Activated naive CD4-positive, alpha-beta T cell treated with anti-CD3 and anti-CD28 coated beads, Interleukin-2, amount 10 ng/mL, durations not matched to agents 7 days and 5 days (primary cell): ENCODE measurements at regions not wholly inside any gene's neighbourhood (a gene's known extent, or its start where the extent isn't known, plus 50 kb on each side); places are given as distances from the start of the nearest gene placed in this dataset.
"Not testable (repeated sequence)": the region's sequence is repeated elsewhere in the genome, so short reads cannot be mapped to it uniquely, and the experiment has no call there.

ENCODE experiments used
- CTCF ChIA-PET: fragments of 350-600 bp; sonication (Branson Sonifier 250); formaldehyde crosslinking; loops from one replicate; lab custom pipeline; 2021; ENCODE audit warnings: antibody characterized with exemption; lab: Charles Lee
- DNase-seq: peaks from one replicate; pipeline ENCODE4 v3.0.0-alpha.2; 2020
- H3K27ac Mint-ChIP-seq: one replicate; pipeline ENCODE4 v1.8.0; 2021; ENCODE audit warnings: mild to moderate bottlenecking, moderate library complexity, mixed read lengths
- H3K27me3 Mint-ChIP-seq: one replicate; pipeline ENCODE4 v1.8.0; 2021; ENCODE audit warnings: mild to moderate bottlenecking, mixed read lengths
- H3K36me3 Mint-ChIP-seq: one replicate; pipeline ENCODE4 v1.8.0; 2021; ENCODE audit warnings: mixed read lengths
- H3K4me1 Mint-ChIP-seq: one replicate; pipeline ENCODE4 v1.8.0; 2021; ENCODE audit warnings: mixed read lengths
- H3K4me3 Mint-ChIP-seq: one replicate; pipeline ENCODE4 v1.8.0; 2021; ENCODE audit warnings: mild to moderate bottlenecking, moderate library complexity, mixed read lengths
- H3K9me3 Mint-ChIP-seq: one replicate; pipeline ENCODE4 v1.8.0; 2021; ENCODE audit warnings: mixed read lengths

DNA sequence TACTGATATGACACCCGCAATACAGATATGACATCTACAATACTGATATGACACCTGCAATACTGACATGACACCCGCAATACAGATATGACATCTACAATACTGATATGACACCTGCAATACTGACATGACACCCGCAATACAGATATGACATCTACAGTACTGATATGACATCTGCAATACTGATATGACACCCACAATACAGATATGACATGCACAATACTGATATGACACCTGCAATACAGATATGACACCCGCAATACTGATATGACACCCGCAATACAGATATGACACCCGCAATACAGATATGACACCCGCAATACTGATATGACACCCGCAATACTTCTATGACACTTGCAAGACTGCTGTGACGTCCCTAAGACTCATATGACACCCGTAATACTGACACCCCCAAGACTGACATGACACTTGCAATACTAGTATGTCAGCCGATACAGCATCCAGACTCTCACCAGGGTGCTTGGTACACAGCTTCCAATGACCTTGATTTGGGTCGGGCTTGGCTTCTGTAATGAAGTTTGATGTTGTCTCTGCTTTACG is 114.1 kb downstream of the MRPL57 start:
- H3K9me3 Mint-ChIP-seq, H3K36me3 Mint-ChIP-seq, DNase-seq, H3K4me1 Mint-ChIP-seq, H3K4me3 Mint-ChIP-seq, H3K27me3 Mint-ChIP-seq, H3K27ac Mint-ChIP-seq, CTCF ChIA-PET: not testable (repeated sequence)

DNA sequence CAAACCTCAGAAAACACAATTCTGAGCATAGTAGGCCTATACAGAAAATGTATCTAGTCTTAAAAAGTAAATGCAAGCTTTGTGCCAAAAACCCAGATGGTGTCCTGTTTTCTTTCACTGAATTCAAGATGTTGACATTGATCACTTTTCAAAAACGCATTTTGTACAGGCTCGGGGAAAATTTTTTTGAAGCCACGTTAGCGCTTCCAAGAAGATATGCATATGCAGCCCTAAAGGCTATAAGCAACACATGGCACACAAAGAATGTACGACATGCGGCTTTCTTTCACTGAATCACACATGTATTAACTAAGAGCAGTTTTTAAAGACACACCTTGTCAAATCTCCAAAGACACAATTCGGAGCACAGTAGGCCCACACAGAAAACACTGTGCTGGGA is 115.4 kb downstream of the MRPL57 start:
- CTCF ChIA-PET, result interaction anchor here (1.5 kb wide), 1 partner anchor 185 kb away, joined by 6 read pairs; no protein-coding TSS in a partner anchor
- no peak overlapping the region for H3K27ac Mint-ChIP-seq

DNA sequence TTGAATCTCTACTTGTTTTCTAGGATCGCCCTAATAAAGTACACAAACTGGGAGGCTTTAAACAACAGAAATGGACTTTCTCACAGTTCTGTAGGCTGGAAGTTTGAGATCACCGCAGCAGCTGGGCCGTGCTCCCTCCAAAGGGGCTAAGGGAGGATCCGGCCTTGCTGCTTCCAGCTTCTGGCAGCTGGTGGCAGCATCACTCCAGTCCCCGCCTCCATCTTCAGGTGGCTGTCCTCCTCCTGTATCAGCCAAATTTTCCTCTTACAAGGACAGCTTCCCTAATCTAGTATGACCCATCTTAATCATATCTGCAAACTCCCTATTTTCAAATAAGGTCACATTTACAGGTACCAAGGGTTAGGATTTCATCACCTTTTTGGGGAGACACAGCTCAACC is 120.5 kb downstream of the MRPL57 start:
- not testable (repeated sequence) for H3K9me3 Mint-ChIP-seq, H3K36me3 Mint-ChIP-seq, H3K27me3 Mint-ChIP-seq
- Mint-ChIP-seq H3K27ac (peak overlapping the region; percentile 35), H3K4me1 (peaks cover 22% of the 10 kb centered on the region), H3K4me3 (peak overlapping the region; percentile 25)
- peak; percentile 55 for DNase-seq
- CTCF ChIA-PET, result interaction anchor here (0.5 to 7.8 kb wide), 21 partner anchors 12 to 186 kb away, joined by 3 to 169 read pairs (median 4); partner anchors contain the start of genes MRPL57, SKA3 and ZDHHC20

More for the DNA sequence above, 115.4 kb downstream of the MRPL57 start:
- Mint-ChIP-seq H3K4me3 (no peak overlapping the region), H3K36me3 (no peaks in the 10 kb centered on the region), H3K4me1 (no peaks in the 10 kb centered on the region), H3K27me3 (no peaks in the 10 kb centered on the region), H3K9me3 (peaks cover 2% of the 10 kb centered on the region)
- no peak for DNase-seq

- CTCF ChIA-PET, result interaction anchor here (0.6 to 7.8 kb wide), 20 partner anchors 12 to 180 kb away, joined by 3 to 169 read pairs (median 4); partner anchors contain the start of genes MRPL57, SKA3 and ZDHHC20
- Mint-ChIP-seq H3K27ac (peak overlapping the region; percentile 70), H3K4me1 (peaks cover 22% of the 10 kb centered on the region)
Measured at GRCh38 chr13:21297447-21297846, 121.0 kb downstream of the MRPL57 start.

DNA sequence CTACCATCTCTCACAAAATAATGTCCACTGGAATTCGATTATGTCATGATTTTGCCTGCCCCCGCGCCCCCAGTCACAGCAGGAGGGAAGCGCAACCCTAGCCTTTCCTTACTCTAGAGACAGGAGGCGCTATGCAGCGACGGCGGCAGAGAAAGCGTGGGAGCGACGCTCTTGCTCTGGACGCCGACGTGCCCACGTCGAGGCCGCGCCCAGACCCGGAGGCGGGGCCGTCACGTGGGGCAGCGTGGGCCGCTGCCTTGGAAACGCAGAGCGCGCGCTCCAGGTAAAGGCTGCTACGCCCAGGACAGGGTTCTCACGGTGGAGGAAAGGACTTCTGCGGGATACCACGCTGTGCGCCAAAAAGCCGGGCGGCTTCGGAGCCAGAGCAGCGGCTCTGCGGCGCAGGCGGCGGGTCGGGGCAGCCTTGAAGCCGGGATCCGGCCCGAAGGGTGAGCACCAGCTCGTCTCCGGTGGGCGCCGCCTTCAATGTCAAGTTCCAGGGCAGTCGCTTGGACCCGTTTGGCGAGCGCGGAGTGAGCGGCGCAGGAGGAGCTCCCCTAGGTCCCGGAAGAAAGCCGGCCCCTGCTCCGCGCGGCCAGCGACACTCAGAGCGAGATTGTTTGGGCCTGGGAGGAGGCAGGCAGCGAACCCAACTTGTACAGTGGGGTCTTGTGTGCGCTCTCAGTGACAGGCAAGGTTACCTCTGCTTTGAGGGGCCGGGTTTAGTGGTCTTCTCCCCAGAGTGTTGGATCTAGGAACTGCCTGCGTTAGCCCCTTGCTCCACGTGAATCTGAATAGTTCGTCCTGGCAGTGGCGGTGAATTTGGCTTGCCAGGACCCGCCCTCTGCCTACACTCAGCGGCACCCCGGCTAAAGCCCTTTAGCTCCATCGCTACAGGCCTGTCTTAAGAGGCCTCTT is 121.7 kb downstream of the MRPL57 start:
- CTCF ChIA-PET, result interaction anchor here (0.7 to 7.8 kb wide), 15 partner anchors 11 to 179 kb away, joined by 3 to 169 read pairs (median 5); partner anchors contain the start of genes MRPL57, SKA3 and ZDHHC20
- DNase-seq, result peak; percentile 89
- Mint-ChIP-seq H3K27ac (peak overlapping the region; percentile 70), H3K27me3 (no peaks in the 10 kb centered on the region), H3K4me1 (peaks cover 22% of the 10 kb centered on the region), H3K36me3 (no peaks in the 10 kb centered on the region), H3K4me3 (peak overlapping the region; percentile 90), H3K9me3 (no peaks in the 10 kb centered on the region)

More at GRCh38 chr13:21297447-21297846, 121.0 kb downstream of the MRPL57 start:
- Mint-ChIP-seq H3K36me3 (no peaks in the 10 kb centered on the region), H3K9me3 (no peaks in the 10 kb centered on the region), H3K27me3 (no peaks in the 10 kb centered on the region), H3K4me3 (peak overlapping the region; percentile 90)
- no peak for DNase-seq

DNA sequence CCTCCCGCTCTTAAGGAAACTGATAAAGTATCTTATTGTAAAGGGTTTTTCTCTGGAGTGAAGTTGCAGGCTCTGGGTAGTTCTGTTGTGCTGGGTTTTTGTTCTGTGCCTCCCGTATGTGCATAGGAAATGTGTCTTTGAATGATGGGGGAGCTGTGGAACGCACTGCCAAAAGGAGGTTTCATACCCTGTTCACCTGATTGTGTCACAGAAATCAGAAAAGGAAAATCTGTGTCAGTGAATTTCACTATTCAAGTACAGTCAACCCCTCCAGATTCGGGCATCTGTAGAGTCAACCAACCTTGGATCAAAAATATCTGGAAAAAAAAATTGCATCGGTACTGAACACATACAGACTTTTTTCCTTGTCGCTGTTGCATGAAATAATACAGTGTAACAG is 127.8 kb downstream of the MRPL57 start:
- Mint-ChIP-seq H3K27me3 (no peaks in the 10 kb centered on the region), H3K4me1 (peaks cover 3% of the 10 kb centered on the region), H3K27ac (no peak overlapping the region), H3K9me3 (no peaks in the 10 kb centered on the region), H3K36me3 (peaks cover 4% of the 10 kb centered on the region), H3K4me3 (no peak overlapping the region)
- DNase-seq, result no peak
- CTCF ChIA-PET, result interaction anchor here (1.4 kb wide), 1 partner anchor 173 kb away, joined by 3 read pairs; no protein-coding TSS in a partner anchor

DNA sequence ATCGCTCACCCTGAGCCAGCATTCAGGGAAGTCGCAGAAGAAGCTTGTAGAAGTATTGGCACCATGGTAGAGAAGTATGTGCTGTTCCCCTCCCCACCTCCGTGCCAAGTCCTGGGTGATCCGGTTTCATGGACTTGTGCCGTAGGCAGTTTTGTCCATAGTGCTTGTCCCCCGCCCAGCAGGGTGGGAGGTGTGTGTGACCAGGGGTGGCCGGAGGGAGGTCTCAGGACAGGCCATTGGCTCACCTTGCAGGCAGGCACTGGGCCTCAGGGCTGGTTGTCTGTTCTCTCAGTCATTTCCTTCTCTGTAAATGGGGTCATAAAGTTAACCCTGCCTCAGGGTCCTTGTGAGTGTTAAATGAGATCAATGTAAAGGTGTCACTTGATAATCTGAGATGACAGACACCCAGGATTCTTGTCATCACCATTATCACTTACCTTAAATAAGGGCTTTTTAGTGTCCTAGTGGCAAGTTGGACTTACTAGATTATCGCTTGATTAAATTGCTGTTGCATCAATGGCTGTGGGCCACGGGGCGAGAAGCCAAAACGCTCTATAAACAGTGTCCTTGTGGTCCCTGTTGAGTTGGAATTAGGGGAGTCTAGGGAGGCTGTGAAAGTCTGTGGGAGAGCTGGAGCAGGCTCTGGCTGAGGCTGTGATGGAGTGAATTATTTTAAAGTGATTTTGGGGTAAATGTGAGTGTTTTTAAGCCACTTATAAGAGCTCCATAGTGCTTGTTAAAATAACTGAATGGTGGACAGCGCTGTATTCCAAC is 130.0 kb downstream of the MRPL57 start:
- H3K27me3 Mint-ChIP-seq, CTCF ChIA-PET, H3K4me1 Mint-ChIP-seq, H3K36me3 Mint-ChIP-seq, H3K4me3 Mint-ChIP-seq, DNase-seq, H3K9me3 Mint-ChIP-seq, H3K27ac Mint-ChIP-seq: not testable (repeated sequence)

DNA sequence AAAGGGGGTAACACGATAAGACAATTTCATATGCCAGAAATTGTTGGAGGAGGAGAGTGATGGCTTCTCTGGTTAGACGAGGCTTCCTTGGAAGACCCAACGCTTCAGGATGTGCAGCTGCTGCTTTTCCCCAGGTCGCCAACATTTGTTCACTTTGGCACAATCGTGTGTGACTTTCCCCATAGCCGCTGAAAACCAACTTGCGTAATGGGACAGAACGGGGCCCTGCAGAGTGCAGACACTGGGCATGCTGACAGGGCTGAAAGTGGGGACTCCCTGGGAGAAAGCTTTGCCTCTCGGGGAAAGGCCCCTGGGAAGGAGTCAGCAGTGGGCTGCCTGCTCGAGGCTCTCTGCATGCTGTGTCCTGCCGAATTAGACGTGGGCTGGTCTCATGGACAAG is 130.7 kb downstream of the MRPL57 start:
- H3K36me3 Mint-ChIP-seq, H3K4me3 Mint-ChIP-seq, H3K27me3 Mint-ChIP-seq, CTCF ChIA-PET, DNase-seq, H3K9me3 Mint-ChIP-seq, H3K4me1 Mint-ChIP-seq, H3K27ac Mint-ChIP-seq: not testable (repeated sequence)

GRCh38 chr13:21308906-21309305 is 132.4 kb downstream of the MRPL57 start:
- DNase-seq, result no peak
- H3K27ac Mint-ChIP-seq, result no peak overlapping the region
- H3K36me3 Mint-ChIP-seq, result peaks cover 4% of the 10 kb centered on the region
- H3K27me3 Mint-ChIP-seq, result no peaks in the 10 kb centered on the region
- H3K9me3 Mint-ChIP-seq, result no peaks in the 10 kb centered on the region
- no peaks in the 10 kb centered on the region for H3K4me1 Mint-ChIP-seq
- CTCF ChIA-PET, result interaction anchor here (3.2 kb wide), 1 partner anchor 11 kb away, joined by 18 read pairs; no protein-coding TSS in a partner anchor
- H3K4me3 Mint-ChIP-seq, result no peak overlapping the region

DNA sequence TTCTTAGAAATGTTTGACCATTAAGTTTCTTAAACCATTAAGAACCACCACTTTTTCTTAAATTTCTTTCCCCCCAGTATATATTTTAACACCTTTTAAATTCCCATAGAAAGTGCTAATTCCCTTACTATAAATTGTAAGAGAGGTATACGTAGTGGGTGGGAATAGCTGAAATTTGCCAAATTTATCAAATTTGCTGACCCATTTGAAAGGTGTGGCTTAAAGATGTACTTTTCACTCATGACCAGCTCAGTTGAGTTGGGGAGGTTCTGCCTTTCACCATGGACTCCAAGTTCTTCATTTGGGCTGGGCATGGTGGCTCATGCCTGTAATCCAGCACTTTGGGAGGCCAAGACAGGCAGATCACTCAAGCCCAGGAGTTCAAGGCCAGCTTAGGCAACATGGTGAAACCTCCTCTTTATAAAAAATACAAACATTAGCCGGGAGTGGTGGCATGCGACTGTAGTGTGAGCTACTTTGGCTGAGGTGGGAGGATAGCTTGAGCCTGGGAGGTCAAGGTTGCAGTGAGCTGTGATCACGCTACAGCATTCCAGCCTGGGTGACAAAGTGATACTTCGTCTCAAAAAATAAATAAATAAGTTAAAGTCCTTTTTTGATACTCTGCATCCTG is 133.2 kb downstream of the MRPL57 start:
- Mint-ChIP-seq H3K27me3 (no peaks in the 10 kb centered on the region), H3K4me1 (no peaks in the 10 kb centered on the region), H3K27ac (no peak overlapping the region), H3K4me3 (no peak overlapping the region), H3K36me3 (no peaks in the 10 kb centered on the region), H3K9me3 (no peaks in the 10 kb centered on the region)
- DNase-seq, result no peak
- CTCF ChIA-PET, result interaction anchor here (3.2 kb wide), 1 partner anchor 12 kb away, joined by 18 read pairs; no protein-coding TSS in a partner anchor

DNA sequence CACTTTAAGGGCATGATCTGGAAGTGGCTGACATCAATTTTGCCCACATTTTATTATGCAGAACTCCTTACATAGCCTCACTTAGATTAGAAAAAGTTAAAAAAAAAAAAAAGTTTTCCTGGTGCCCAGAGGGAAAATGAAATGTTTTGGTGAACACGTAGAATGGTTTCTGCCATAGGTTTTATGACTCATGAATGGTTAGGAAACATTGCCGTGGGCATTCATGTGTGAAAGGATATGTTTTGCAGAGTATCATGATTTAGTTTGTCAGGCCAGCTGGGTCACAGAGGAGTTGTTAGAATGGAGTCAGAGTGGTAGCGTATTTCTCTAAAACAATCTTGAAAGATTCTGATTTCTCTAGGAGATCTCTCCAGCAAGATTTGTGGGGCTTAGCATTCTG is 133.8 kb downstream of the MRPL57 start:
- no peaks in the 10 kb centered on the region for H3K4me1 Mint-ChIP-seq
- H3K36me3 Mint-ChIP-seq, result no peaks in the 10 kb centered on the region
- H3K27ac Mint-ChIP-seq, result no peak overlapping the region
- no peak overlapping the region for H3K4me3 Mint-ChIP-seq
- DNase-seq, result no peak
- H3K27me3 Mint-ChIP-seq, result no peaks in the 10 kb centered on the region
- H3K9me3 Mint-ChIP-seq, result no peaks in the 10 kb centered on the region
- CTCF ChIA-PET, result interaction anchor here (0.6 to 3.2 kb wide), 2 partner anchors 13 to 409 kb away, joined by 3 to 18 read pairs; no protein-coding TSS in a partner anchor

DNA sequence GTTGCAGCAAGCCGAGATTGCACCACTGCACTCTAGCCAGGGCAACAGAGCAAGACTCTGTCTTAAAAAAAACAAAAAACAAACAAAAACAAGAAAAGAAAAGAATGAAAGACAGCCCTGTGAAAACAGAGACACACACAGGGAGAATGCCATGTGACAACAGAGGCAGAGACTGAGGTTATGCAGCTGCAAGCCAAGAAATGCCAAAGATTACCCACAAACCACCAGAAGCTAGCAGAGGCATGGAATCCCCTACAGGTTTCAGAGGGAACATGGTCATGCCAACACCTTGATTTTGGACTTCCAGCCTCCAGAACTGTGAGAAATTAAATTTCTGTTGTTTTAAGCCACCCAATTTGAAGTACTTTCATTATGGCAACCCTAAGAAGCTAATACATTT is 138.5 kb downstream of the MRPL57 start:
- not testable (repeated sequence) for H3K9me3 Mint-ChIP-seq, H3K27me3 Mint-ChIP-seq, H3K4me3 Mint-ChIP-seq, H3K36me3 Mint-ChIP-seq, H3K4me1 Mint-ChIP-seq, H3K27ac Mint-ChIP-seq, DNase-seq
- CTCF ChIA-PET, result interaction anchor here (1.2 kb wide), 1 partner anchor 29 kb away, joined by 3 read pairs; no protein-coding TSS in a partner anchor

- H3K27ac Mint-ChIP-seq, result no peak overlapping the region
- no peaks in the 10 kb centered on the region for H3K36me3 Mint-ChIP-seq
- DNase-seq, result no peak
- no peaks in the 10 kb centered on the region for H3K27me3 Mint-ChIP-seq
- no peaks in the 10 kb centered on the region for H3K9me3 Mint-ChIP-seq
- no peaks in the 10 kb centered on the region for H3K4me1 Mint-ChIP-seq
- CTCF ChIA-PET, result interaction anchor here (0.7 kb wide), 1 partner anchor 162 kb away, joined by 3 read pairs; no protein-coding TSS in a partner anchor
- H3K4me3 Mint-ChIP-seq, result no peak overlapping the region
Measured at GRCh38 chr13:21316376-21316775, 139.9 kb downstream of the MRPL57 start.
